HG03139 (cell line): ENCODE measurements at regions not wholly inside any gene's neighbourhood (a gene's known extent, or its start where the extent isn't known, plus 50 kb on each side); places are given as distances from the start of the nearest gene placed in this dataset.
"Not testable (repeated sequence)": the region's sequence is repeated elsewhere in the genome, so short reads cannot be mapped to it uniquely, and the experiment has no call there.

ENCODE experiments used
- ATAC-seq: cut with Tn5 transposase; IDR thresholded peaks from one replicate; pipeline ENCODE4 v1.9.1; 2021; ENCODE audit not compliant: unreplicated experiment

- ATAC-seq = no peak
Observed at GRCh38 chr14:83017296-83017695, 1483.6 kb upstream of the SEL1L start.

GRCh38 chr14:83019744-83020414, 1486.2 kb upstream of the SEL1L start:
- no peak for ATAC-seq

- no peak for ATAC-seq
Observed at GRCh38 chr14:83021323-83021722, 1487.7 kb upstream of the SEL1L start.

- ATAC-seq = no peak
Observed at GRCh38 chr14:83023369-83023768, 1489.7 kb upstream of the SEL1L start.

- no peak for ATAC-seq
Observed at GRCh38 chr14:83041224-83041623, 1507.6 kb upstream of the SEL1L start.

GRCh38 chr14:83042858-83043257, 1509.2 kb upstream of the SEL1L start:
- no peak for ATAC-seq

GRCh38 chr14:83044001-83044400, 1510.3 kb upstream of the SEL1L start:
- ATAC-seq = no peak

GRCh38 chr14:83047059-83047830, 1513.6 kb upstream of the SEL1L start:
- ATAC-seq = no peak

GRCh38 chr14:83053022-83053710, 1519.5 kb upstream of the SEL1L start:
- ATAC-seq = no peak

- no peak for ATAC-seq
Observed at GRCh38 chr14:83058068-83058467, 1524.4 kb upstream of the SEL1L start.

- ATAC-seq = no peak
Observed at GRCh38 chr14:83071888-83072501, 1538.3 kb upstream of the SEL1L start.

GRCh38 chr14:83085136-83085535, 1551.5 kb upstream of the SEL1L start:
- no peak for ATAC-seq

GRCh38 chr14:83085725-83086124, 1552.1 kb upstream of the SEL1L start:
- ATAC-seq = no peak

GRCh38 chr14:83091991-83092956, 1558.6 kb upstream of the SEL1L start:
- not testable (repeated sequence) for ATAC-seq

- no peak for ATAC-seq
Observed at GRCh38 chr14:83096092-83096491, 1562.4 kb upstream of the SEL1L start.

GRCh38 chr14:83101846-83102245, 1568.2 kb upstream of the SEL1L start:
- no peak for ATAC-seq

GRCh38 chr14:83118029-83118428, 1584.4 kb upstream of the SEL1L start:
- no peak for ATAC-seq

- no peak for ATAC-seq
Observed at GRCh38 chr14:83120187-83120586, 1586.5 kb upstream of the SEL1L start.

- ATAC-seq = no peak
Observed at GRCh38 chr14:83126076-83126475, 1592.4 kb upstream of the SEL1L start.

GRCh38 chr14:83128783-83129182, 1595.1 kb upstream of the SEL1L start:
- no peak for ATAC-seq
